HEK293T (cell line): ENCODE measurements at regions not wholly inside any gene's neighbourhood (a gene's known extent, or its start where the extent isn't known, plus 50 kb on each side); places are given as distances from the start of the nearest gene placed in this dataset.

Experiments used
- CTCF ChIA-PET: fragments of 350-600 bp; formaldehyde crosslinking; extraction: SDS; loops from one replicate; lab custom pipeline; 2021; ENCODE audit warnings: antibody characterized with exemption, inconsistent platforms; lab: Yijun Ruan, JAX
- POLR2A ChIA-PET: fragments of 350-600 bp; formaldehyde crosslinking; extraction: SDS; loops from one replicate; lab custom pipeline; 2020; ENCODE audit warnings: antibody characterized with exemption, inconsistent platforms; lab: Yijun Ruan, JAX
- DNase-seq: peaks from one replicate; pipeline ENCODE4 v3.0.0; 2012; ENCODE audit warnings: mixed read lengths; ENCODE audit errors: extremely low spot score
- ARNT ChIP-seq: fragments of 450-650 bp; IDR thresholded peaks from 2 replicates; pipeline ENCODE4 v1.6.1; 2017; ENCODE audit warnings: mild to moderate bottlenecking
- BHLHE40 ChIP-seq: fragments of 450-650 bp; IDR thresholded peaks from 2 replicates; pipeline ENCODE4 v1.6.1; 2016; ENCODE audit warnings: mild to moderate bottlenecking, moderate library complexity, borderline replicate concordance
- CTBP1 ChIP-seq: fragments of 450-650 bp; IDR thresholded peaks from 2 replicates; pipeline ENCODE4 v1.6.1; 2016; ENCODE audit warnings: borderline replicate concordance
- ELF4 ChIP-seq: fragments of 450-650 bp; IDR thresholded peaks from 2 replicates; pipeline ENCODE4 v1.6.1; 2017; ENCODE audit warnings: antibody characterized with exemption
- FOXA1 ChIP-seq: fragments of 450-650 bp; IDR thresholded peaks from 2 replicates; pipeline ENCODE4 v1.6.1; 2016; ENCODE audit warnings: mild to moderate bottlenecking
- FOXK2 ChIP-seq: fragments of 450-650 bp; IDR thresholded peaks from 2 replicates; pipeline ENCODE4 v1.6.1; 2016; ENCODE audit warnings: mild to moderate bottlenecking
- FOXM1 ChIP-seq: fragments of 450-650 bp; IDR thresholded peaks from 2 replicates; pipeline ENCODE4 v1.6.1; 2017; ENCODE audit warnings: mild to moderate bottlenecking, borderline replicate concordance
- HDGF ChIP-seq: fragments of 450-650 bp; IDR thresholded peaks from 2 replicates; pipeline ENCODE4 v1.6.1; 2017; ENCODE audit warnings: antibody characterized with exemption, borderline replicate concordance
- L3MBTL2 ChIP-seq: fragments of 450-650 bp; conservative IDR thresholded peaks from 2 replicates; pipeline ENCODE4 v1.6.1; 2016; ENCODE audit warnings: mild to moderate bottlenecking
- LEF1 ChIP-seq: fragments of 450-650 bp; IDR thresholded peaks from 2 replicates; pipeline ENCODE4 v1.6.1; 2017; ENCODE audit warnings: mild to moderate bottlenecking, borderline replicate concordance
- NFRKB ChIP-seq: fragments of 450-650 bp; IDR thresholded peaks from 2 replicates; pipeline ENCODE4 v1.6.1; 2016; ENCODE audit warnings: mild to moderate bottlenecking, moderate library complexity
- PKNOX1 ChIP-seq: fragments of 450-650 bp; IDR thresholded peaks from 2 replicates; pipeline ENCODE4 v1.6.1; 2016
- SP1 ChIP-seq: fragments of 450-650 bp; IDR thresholded peaks from 2 replicates; pipeline ENCODE4 v1.6.1; 2017
- SUZ12 ChIP-seq: fragments of 450-650 bp; IDR thresholded peaks from 2 replicates; pipeline ENCODE4 v1.6.1; 2016; ENCODE audit warnings: mild to moderate bottlenecking
- TARDBP ChIP-seq: fragments of 450-650 bp; IDR thresholded peaks from 2 replicates; pipeline ENCODE4 v1.6.1; 2016
- ZNF384 ChIP-seq: fragments of 450-650 bp; IDR thresholded peaks from 2 replicates; pipeline ENCODE4 v1.6.1; 2016

GRCh38 chr4:144873226-144873990, 224.6 kb downstream of the ANAPC10 start:
- ChIA-PET CTCF (no interaction called here), POLR2A (no interaction called here)
- TF ChIP-seq BHLHE40, result no peak
- TF ChIP-seq FOXA1, result no peak
- TF ChIP-seq ARNT, result no peak
- no peak for DNase-seq

- POLR2A ChIA-PET, result no interaction called here
- DNase-seq, result no peak
- no peak for TF ChIP-seq BHLHE40
- no peak for TF ChIP-seq ARNT
- TF ChIP-seq FOXK2, result no peak
- TF ChIP-seq ZNF384, result no peak
- no peak for TF ChIP-seq L3MBTL2
- TF ChIP-seq HDGF, result no peak
- TF ChIP-seq LEF1, result no peak
- no peak for TF ChIP-seq CTBP1
- TF ChIP-seq NFRKB, result no peak
- no peak for TF ChIP-seq FOXA1
- TF ChIP-seq ELF4, result no peak
- no peak for TF ChIP-seq TARDBP
- no peak for TF ChIP-seq PKNOX1
- TF ChIP-seq SP1, result no peak
- CTCF ChIA-PET, result no interaction called here
Observed at GRCh38 chr4:144894573-144894972, 203.4 kb downstream of the ANAPC10 start.

- TF ChIP-seq HDGF (no peak), SUZ12 (no peak), NFRKB (no peak), ELF4 (no peak), PKNOX1 (no peak), FOXM1 (no peak), SP1 (no peak), L3MBTL2 (no peak), TARDBP (no peak)
- ChIA-PET POLR2A (no interaction called here), CTCF (no interaction called here)
- no peak for DNase-seq
Observed at GRCh38 chr4:144899393-144899792, 198.6 kb downstream of the ANAPC10 start.

GRCh38 chr4:144901141-144901540, 196.9 kb downstream of the ANAPC10 start:
- CTCF ChIA-PET, result no interaction called here
- POLR2A ChIA-PET, result no interaction called here
- DNase-seq, result no peak
- TF ChIP-seq L3MBTL2, result no peak
- no peak for TF ChIP-seq HDGF
- TF ChIP-seq SP1, result no peak
- no peak for TF ChIP-seq FOXM1

- DNase-seq, result no peak
- TF ChIP-seq ARNT, result no peak
- no peak for TF ChIP-seq HDGF
- TF ChIP-seq FOXK2, result no peak
- no peak for TF ChIP-seq FOXA1
- TF ChIP-seq SP1, result no peak
- no peak for TF ChIP-seq L3MBTL2
- TF ChIP-seq ELF4, result no peak
- no peak for TF ChIP-seq TARDBP
- TF ChIP-seq LEF1, result no peak
- TF ChIP-seq ZNF384, result no peak
- TF ChIP-seq FOXM1, result no peak
- TF ChIP-seq PKNOX1, result no peak
- no peak for TF ChIP-seq SUZ12
- TF ChIP-seq CTBP1, result no peak
- TF ChIP-seq NFRKB, result no peak
- no peak for TF ChIP-seq BHLHE40
- ChIA-PET CTCF (no interaction called here), POLR2A (no interaction called here)
Observed at GRCh38 chr4:144902614-144903013, 195.4 kb downstream of the ANAPC10 start.

- DNase-seq, result no peak
- ChIA-PET CTCF (no interaction called here), POLR2A (no interaction called here)
- TF ChIP-seq NFRKB, result no peak
Observed at GRCh38 chr4:144903953-144904711, 193.9 kb downstream of the ANAPC10 start.
